Transverse colon (tissue), 4 donors: ENCODE measurements at regions not wholly inside any gene's neighbourhood (a gene's known extent, or its start where the extent isn't known, plus 50 kb on each side); places are given as distances from the start of the nearest gene placed in this dataset.

Experiments
- CTCF ChIP-seq, 5 experiments: fragments of 200-600 bp in 3 of 5; fragments of 450-650 bp in 2 of 5; sonication (generic) in 3 of 5; IDR thresholded peaks; 1 replicate in 2 of 5; 2 replicates in 3 of 5; pipeline ENCODE4 v1.5.1; 2016 to 2017; ENCODE audit warnings: antibody characterized with exemption in 5 of 5, inconsistent platforms in 3 of 5, mild to moderate bottlenecking in 2 of 5, moderate library complexity in 1 of 5
- EP300 ChIP-seq: sonication (generic); formaldehyde crosslinking; IDR thresholded peaks from one replicate; pipeline ENCODE4 v1.6.1; 2017; ENCODE audit warnings: antibody characterized with exemption, low read depth
- POLR2A ChIP-seq: fragments of 450-650 bp; IDR thresholded peaks from one replicate; pipeline ENCODE4 v1.6.1; 2016; ENCODE audit warnings: antibody characterized with exemption, mild to moderate bottlenecking, moderate library complexity
- POLR2AphosphoS5 ChIP-seq, 3 donors: sonication (generic); formaldehyde crosslinking; IDR thresholded peaks; one replicate each; pipeline ENCODE4 v1.6.1; 2016; ENCODE audit warnings: antibody characterized with exemption in 3 of 3

- TF ChIP-seq CTCF (IDR thresholded peaks at IDR 0.05) (no peak), POLR2A (no peak), POLR2AphosphoS5 (IDR thresholded peaks at IDR 0.05) (no peak), EP300 (no peak)
These were observed 345.2 kb downstream of the ZNF536 start for GRCh38 chr19:30717381-30717780.
